ENCODE measurements at regions not wholly inside any gene's neighbourhood (a gene's known extent, or its start where the extent isn't known, plus 50 kb on each side); places are given as distances from the start of the nearest gene placed in this dataset.

DNA sequence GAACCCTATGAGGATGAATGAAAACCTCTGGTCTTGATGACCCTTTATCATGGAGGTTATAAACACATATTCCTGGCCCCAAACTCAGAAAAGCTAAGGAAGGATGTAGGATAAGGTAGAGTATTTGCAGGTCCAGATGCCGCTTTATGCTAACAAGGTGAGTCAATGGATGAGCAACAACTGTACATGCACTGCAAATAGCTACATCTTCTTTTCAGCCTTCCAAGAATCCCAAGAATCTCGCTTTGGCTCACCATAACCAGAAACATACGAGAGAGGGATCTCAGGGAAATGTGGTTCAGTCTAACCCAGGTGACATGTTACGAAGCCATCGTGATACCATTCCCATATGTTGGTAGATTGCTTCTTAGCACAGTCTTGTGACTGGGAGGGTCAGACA is 152.3 kb upstream of the ANKH start:
- intact Hi-C loops (cut with DNase I): no loop called here
- no peaks in the 10 kb centered on the region for H3K36me3 ChIP-seq

DNA sequence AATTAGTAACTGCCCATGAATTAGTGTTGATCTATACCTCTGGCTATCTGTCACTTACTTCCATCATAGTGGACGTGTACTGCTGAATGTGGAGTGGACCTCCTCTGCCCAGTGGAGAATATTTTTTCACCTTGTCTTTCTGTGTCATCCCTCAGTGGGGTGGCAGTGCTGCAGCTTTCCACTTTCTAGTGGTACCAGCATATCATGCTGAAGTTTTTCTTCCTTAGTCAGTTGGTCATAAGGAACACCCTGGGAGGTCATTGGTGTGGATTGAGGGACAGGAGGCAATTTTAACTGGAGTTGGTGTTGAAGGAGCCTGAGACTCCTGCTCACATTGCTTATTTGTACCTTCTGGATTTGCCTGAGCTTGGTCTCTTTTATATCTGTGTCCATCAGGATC is 151.7 kb upstream of the ANKH start:
- H3K9ac ChIP-seq (ENCODE audit: low read depth in 2 of 2, low read length in 2 of 2): no peak overlapping the region
- H3K27me3 ChIP-seq: no peaks in the 10 kb centered on the region
- no peaks in the 10 kb centered on the region for H3K36me3 ChIP-seq
- intact Hi-C loops (cut with DNase I): no loop called here
- H3K27ac ChIP-seq: no peak overlapping the region
- H3K9me3 ChIP-seq: no peaks in the 10 kb centered on the region
- no peak for DNase-seq
- H3K4me1 ChIP-seq: no peaks in the 10 kb centered on the region
- no peak overlapping the region for H3K4me3 ChIP-seq
- TF ChIP-seq, protein P1, sequence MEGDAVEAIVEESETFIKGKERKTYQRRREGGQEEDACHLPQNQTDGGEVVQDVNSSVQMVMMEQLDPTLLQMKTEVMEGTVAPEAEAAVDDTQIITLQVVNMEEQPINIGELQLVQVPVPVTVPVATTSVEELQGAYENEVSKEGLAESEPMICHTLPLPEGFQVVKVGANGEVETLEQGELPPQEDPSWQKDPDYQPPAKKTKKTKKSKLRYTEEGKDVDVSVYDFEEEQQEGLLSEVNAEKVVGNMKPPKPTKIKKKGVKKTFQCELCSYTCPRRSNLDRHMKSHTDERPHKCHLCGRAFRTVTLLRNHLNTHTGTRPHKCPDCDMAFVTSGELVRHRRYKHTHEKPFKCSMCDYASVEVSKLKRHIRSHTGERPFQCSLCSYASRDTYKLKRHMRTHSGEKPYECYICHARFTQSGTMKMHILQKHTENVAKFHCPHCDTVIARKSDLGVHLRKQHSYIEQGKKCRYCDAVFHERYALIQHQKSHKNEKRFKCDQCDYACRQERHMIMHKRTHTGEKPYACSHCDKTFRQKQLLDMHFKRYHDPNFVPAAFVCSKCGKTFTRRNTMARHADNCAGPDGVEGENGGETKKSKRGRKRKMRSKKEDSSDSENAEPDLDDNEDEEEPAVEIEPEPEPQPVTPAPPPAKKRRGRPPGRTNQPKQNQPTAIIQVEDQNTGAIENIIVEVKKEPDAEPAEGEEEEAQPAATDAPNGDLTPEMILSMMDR (IDR thresholded peaks at IDR 0.05): no peak

More for the DNA sequence above, 152.3 kb upstream of the ANKH start:
- no peak overlapping the region for H3K27ac ChIP-seq
- TF ChIP-seq, protein P1 (IDR thresholded peaks at IDR 0.05): no peak
- no peaks in the 10 kb centered on the region for H3K4me1 ChIP-seq
- DNase-seq: no peak
- H3K9me3 ChIP-seq: no peaks in the 10 kb centered on the region
- no peak overlapping the region for H3K4me3 ChIP-seq
- no peak overlapping the region for H3K9ac ChIP-seq (ENCODE audit: low read depth in 2 of 2, low read length in 2 of 2)
- H3K27me3 ChIP-seq: no peaks in the 10 kb centered on the region

DNA sequence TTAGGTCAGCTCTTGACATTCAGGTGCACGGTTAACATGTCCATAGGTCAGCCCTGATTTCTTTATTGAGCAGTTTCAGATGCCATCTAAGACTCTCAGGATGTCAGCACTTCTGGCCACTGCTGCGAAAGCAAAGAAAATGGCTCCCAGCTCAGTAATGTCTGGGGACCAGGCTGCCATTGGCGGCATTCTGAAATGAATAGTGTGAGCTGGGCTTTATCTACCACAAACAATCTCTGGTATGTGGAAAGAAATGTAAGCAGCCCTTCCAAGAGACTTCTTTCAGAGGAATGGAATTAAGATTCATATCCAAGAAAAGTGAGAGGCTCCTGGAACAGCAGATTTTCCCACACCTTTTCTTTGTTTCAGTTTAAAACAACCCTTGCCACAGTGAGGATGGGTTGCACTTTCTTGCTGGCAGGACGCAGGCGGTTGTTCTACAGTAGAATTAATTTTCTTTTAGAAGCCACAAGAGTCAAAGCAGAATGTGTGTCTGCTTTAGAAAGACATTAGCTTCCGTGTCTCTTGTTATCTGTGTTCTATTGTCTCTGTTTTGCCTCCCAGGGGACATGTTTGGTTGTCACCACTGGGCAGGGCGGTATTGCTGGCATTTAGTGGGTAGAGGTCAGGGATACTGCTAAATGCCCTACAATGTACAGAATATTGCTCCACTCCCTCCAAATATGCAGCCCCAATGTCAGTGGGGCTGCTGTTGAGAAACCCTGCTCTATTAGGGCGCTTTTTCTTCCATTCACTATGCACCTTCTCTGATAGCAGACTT is 149.9 kb upstream of the ANKH start:
- H3K4me1 ChIP-seq: no peaks in the 10 kb centered on the region
- TF ChIP-seq, protein P1 (IDR thresholded peaks at IDR 0.05): no peak
- H3K36me3 ChIP-seq: no peaks in the 10 kb centered on the region
- no peak for DNase-seq
- H3K4me3 ChIP-seq: no peak overlapping the region
- no peak overlapping the region for H3K9ac ChIP-seq (ENCODE audit: low read depth in 2 of 2, low read length in 2 of 2)
- intact Hi-C loops (cut with DNase I): no loop called here
- H3K27ac ChIP-seq: no peak overlapping the region
- H3K9me3 ChIP-seq: no peaks in the 10 kb centered on the region
- no peaks in the 10 kb centered on the region for H3K27me3 ChIP-seq

DNA sequence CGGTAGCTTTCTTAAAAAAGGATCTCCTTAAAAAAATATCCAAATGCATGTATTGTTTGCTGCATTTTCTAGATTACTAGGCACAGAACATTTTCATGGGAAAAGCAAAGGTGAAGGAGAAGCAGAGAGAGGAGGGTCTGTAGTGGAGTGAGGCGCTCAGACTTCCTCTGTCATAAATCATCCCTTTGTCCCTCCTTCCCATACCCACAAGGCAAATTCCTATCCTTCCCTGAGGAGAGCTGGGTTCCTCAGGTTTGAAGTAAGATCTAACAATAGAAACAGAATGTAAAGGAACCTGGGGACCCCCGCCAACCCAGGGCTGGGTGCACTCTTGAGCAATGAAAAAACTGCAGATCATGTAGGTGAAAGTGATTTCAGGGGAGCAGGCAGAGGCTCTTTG is 149.2 kb upstream of the ANKH start:
- H3K36me3 ChIP-seq: no peaks in the 10 kb centered on the region
- no peaks in the 10 kb centered on the region for H3K9me3 ChIP-seq
- no peaks in the 10 kb centered on the region for H3K4me1 ChIP-seq
- no peak for DNase-seq
- H3K4me3 ChIP-seq: no peak overlapping the region
- intact Hi-C loops (cut with DNase I): no loop called here
- H3K27me3 ChIP-seq: no peaks in the 10 kb centered on the region
- TF ChIP-seq, protein P1 (IDR thresholded peaks at IDR 0.05): no peak
- H3K27ac ChIP-seq: no peak overlapping the region
- no peak overlapping the region for H3K9ac ChIP-seq (ENCODE audit: low read depth in 2 of 2, low read length in 2 of 2)

DNA sequence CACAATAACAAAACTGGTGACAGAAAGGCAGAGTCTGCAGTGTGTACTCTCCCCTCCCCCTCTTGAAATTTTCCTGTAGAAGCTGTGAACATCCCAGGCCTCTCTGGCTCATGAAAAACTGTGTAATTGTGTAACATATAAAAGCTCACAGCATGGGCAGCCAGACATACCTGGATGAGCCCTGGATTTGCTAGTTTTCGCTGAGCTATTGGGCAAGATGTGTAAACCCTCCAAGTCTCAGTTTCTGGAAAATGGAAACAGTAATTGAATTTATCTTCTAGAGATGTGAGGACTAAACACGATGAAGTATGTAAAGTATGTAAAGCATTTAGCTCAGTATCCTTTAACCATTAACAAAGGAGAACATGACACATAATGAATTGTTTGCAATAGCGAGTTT is 143.2 kb upstream of the ANKH start:
- TF ChIP-seq, protein P1 (IDR thresholded peaks at IDR 0.05): no peak
- H3K4me1 ChIP-seq: no peaks in the 10 kb centered on the region
- H3K9me3 ChIP-seq: no peaks in the 10 kb centered on the region
- intact Hi-C loops (cut with DNase I): loop anchor here (2.0 to 10.0 kb wide), 2 partner anchors 288 to 330 kb away; no protein-coding TSS in a partner anchor
- no peak overlapping the region for H3K4me3 ChIP-seq
- H3K9ac ChIP-seq (ENCODE audit: low read depth in 2 of 2, low read length in 2 of 2): no peak overlapping the region
- H3K27ac ChIP-seq: no peak overlapping the region
- no peaks in the 10 kb centered on the region for H3K27me3 ChIP-seq
- no peaks in the 10 kb centered on the region for H3K36me3 ChIP-seq
- no peak for DNase-seq
